Central memory CD8-positive, alpha-beta T cell (primary cell): ENCODE measurements at regions not wholly inside any gene's neighbourhood (a gene's known extent, or its start where the extent isn't known, plus 50 kb on each side); places are given as distances from the start of the nearest gene placed in this dataset.
"Not testable (repeated sequence)": the region's sequence is repeated elsewhere in the genome, so short reads cannot be mapped to it uniquely, and the experiment has no call there.

Source experiments
- ATAC-seq: fragments of 150-1000 bp; cut with Tn5 transposase; replicated peaks from 2 replicates; pipeline ENCODE4 v1.10.0; 2022; ENCODE audit warnings: mild to moderate bottlenecking, moderate FRiP score, moderate number of reproducible peaks; ENCODE audit not compliant: poor library complexity, severe bottlenecking; ENCODE audit errors: extremely low read depth
- DNase-seq, 2 donors: peaks; one replicate each; pipeline ENCODE4 v3.0.0; 2021; ENCODE audit warnings: low spot score in 2 of 2
- H3K27ac Mint-ChIP-seq: one replicate; pipeline ENCODE4 v1.8.0; 2022; ENCODE audit warnings: low read depth, mild to moderate bottlenecking, moderate library complexity, mixed read lengths
- H3K27me3 Mint-ChIP-seq: one replicate; pipeline ENCODE4 v1.8.0; 2022; ENCODE audit warnings: mixed read lengths
- H3K36me3 Mint-ChIP-seq: one replicate; pipeline ENCODE4 v1.8.0; 2022; ENCODE audit warnings: mild to moderate bottlenecking, moderate library complexity, mixed read lengths; ENCODE audit not compliant: insufficient read depth
- H3K4me1 Mint-ChIP-seq: one replicate; pipeline ENCODE4 v1.8.0; 2022; ENCODE audit warnings: mixed read lengths
- H3K4me3 Mint-ChIP-seq: one replicate; pipeline ENCODE4 v1.8.0; 2022; ENCODE audit warnings: mild to moderate bottlenecking, moderate library complexity, mixed read lengths
- H3K9me3 Mint-ChIP-seq: one replicate; pipeline ENCODE4 v1.8.0; 2022; ENCODE audit warnings: mixed read lengths

DNA sequence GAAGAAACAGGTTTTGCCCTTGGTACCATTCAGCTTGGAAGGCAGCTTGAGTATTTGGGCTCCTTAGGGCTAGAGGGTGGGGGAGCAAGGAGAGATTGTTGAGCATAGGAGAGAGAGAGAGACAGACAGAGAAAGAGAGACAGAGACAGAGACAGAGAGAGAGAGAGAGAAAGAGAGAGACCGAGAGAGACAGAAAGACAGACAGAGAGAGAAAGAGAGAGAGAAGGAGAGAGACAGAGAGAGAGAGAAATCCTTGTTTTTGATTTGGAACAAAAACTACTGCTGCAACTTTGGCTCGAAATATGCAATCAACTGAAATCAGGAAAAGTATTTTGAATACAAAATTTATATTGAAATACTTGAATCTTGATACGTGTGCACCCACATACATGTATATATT lies 85.8 kb upstream of the ZNF536 start:
- Mint-ChIP-seq H3K36me3 (no peaks in the 10 kb centered on the region), H3K4me3 (no peak overlapping the region), H3K27me3 (peaks cover 22% of the 10 kb centered on the region), H3K4me1 (no peaks in the 10 kb centered on the region), H3K9me3 (peaks cover 12% of the 10 kb centered on the region), H3K27ac (no peak overlapping the region)
- ATAC-seq = no peak
- DNase-seq = no peak

DNA sequence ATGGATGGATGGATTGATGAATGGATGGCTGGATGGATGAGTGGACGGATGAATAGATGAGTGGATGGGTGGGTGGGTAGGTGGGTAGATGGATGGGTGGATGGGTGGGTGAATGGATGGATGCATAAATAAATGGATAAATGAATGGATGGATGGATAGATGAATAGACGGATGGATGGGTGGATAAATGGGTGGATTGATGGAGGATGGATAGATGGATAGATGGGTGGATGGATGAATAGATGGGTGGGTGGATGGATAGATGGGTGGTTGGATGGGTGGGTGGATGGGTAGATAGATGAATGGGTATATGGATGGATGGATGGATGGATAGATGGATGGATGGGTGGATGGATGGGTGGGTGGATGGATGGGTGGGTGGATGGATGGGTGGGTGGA lies 84.9 kb upstream of the ZNF536 start:
- Mint-ChIP-seq H3K4me1 (no peaks in the 10 kb centered on the region), H3K4me3 (no peak overlapping the region), H3K27ac (no peak overlapping the region), H3K27me3 (peaks cover 20% of the 10 kb centered on the region), H3K9me3 (peaks cover 12% of the 10 kb centered on the region), H3K36me3 (no peaks in the 10 kb centered on the region)
- no peak for ATAC-seq
- DNase-seq = no peak

- DNase-seq (no peak), ATAC-seq (no peak)
- H3K27me3 Mint-ChIP-seq = peaks cover 20% of the 10 kb centered on the region
- H3K4me3 Mint-ChIP-seq = no peak overlapping the region
- H3K4me1 Mint-ChIP-seq = no peaks in the 10 kb centered on the region
- H3K27ac Mint-ChIP-seq = no peak overlapping the region
- H3K9me3 Mint-ChIP-seq = peaks cover 12% of the 10 kb centered on the region
- H3K36me3 Mint-ChIP-seq = no peaks in the 10 kb centered on the region
Observed at GRCh38 chr19:30287973-30288372, 84.2 kb upstream of the ZNF536 start.

DNA sequence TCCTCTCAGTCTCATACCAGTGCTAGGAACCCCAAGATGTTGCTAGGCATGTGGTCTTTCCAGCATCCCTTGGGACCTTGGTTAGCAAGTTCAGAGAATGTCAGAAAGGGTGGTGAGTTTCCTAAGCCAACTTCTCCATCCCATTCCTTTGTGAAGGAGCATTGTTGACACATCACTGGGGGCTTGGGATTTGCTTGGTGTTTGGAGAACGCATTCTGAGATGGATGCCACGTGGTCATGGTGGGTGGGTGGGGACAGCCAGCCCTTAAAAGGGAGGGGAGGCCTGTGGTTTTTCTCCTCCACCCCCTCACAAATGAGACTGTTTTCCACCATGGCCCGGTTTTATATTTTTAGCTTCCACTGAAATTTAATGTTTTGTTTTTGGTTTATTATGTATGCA lies 83.3 kb upstream of the ZNF536 start:
- Mint-ChIP-seq H3K27ac (no peak overlapping the region), H3K4me3 (no peak overlapping the region), H3K36me3 (no peaks in the 10 kb centered on the region), H3K9me3 (peaks cover 12% of the 10 kb centered on the region), H3K27me3 (peaks cover 20% of the 10 kb centered on the region), H3K4me1 (no peaks in the 10 kb centered on the region)
- ATAC-seq (no peak), DNase-seq (no peak)

- no peak overlapping the region for H3K4me3 Mint-ChIP-seq
- no peak for ATAC-seq
- no peak for DNase-seq
Observed at GRCh38 chr19:30289336-30289735, 82.8 kb upstream of the ZNF536 start.

GRCh38 chr19:30290805-30291204 lies 81.4 kb upstream of the ZNF536 start:
- H3K9me3 Mint-ChIP-seq = peaks cover 12% of the 10 kb centered on the region
- not testable (repeated sequence) for H3K36me3 Mint-ChIP-seq, H3K4me1 Mint-ChIP-seq, DNase-seq, H3K4me3 Mint-ChIP-seq, ATAC-seq, H3K27ac Mint-ChIP-seq
- peaks cover 25% of the 10 kb centered on the region for H3K27me3 Mint-ChIP-seq

More at GRCh38 chr19:30289336-30289735, 82.8 kb upstream of the ZNF536 start:
- Mint-ChIP-seq H3K4me1 (no peaks in the 10 kb centered on the region), H3K27me3 (peaks cover 23% of the 10 kb centered on the region), H3K36me3 (no peaks in the 10 kb centered on the region), H3K9me3 (peaks cover 12% of the 10 kb centered on the region), H3K27ac (no peak overlapping the region)

DNA sequence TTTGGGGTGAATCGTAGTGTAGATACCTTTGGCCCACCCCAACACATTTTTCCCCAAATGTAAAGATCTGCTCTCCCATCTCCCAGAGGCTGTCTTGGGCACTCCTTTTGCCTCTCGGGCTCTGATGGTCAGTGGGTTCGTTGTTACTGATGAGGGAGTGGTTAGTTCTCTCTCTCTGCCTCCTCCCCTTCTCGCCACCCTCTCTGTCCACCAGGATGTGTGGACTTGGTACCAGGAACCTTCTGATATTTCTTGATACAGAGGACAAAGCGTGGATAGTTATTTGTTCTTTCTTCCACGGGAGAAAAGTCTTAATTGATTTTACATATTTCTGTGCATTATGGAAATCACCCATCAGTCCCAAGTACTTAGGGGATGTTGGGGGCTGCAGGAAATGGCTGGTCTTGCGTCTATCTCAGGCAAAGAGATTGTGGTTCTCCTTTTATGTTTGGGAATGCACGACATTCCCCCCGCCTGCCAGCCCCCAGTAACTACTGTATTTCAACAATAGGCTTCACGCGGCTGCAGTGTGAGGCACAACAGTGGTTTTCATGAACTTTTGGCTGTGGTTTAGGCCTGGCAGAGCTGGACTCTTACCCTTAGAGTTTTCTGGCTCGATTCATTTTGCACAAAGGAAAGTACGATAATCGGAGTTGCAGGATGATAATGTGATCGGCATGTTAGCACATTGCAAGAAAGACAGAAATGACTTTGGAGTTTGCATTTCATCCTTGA lies 79.0 kb upstream of the ZNF536 start:
- Mint-ChIP-seq H3K4me1 (no peaks in the 10 kb centered on the region), H3K36me3 (no peaks in the 10 kb centered on the region)

DNA sequence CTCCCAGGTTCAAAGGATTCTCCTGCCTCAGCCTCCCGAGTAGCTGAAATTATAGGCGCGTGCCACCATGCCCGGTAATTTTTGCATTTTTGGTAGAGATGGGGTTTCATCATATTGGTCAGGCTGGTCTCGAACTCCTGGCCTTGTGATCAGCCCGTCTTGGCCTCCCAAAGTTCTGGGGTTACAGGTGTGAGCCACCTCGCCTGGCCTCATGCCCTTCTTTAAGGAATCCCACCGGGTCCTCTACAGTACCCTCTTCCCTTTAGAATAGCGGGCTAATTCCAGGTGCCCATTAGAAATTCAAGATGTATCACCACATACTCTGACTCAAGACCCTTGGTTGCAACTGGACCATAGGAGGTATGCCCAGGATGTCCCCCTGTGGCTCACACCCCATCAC lies 74.2 kb upstream of the ZNF536 start:
- no peaks in the 10 kb centered on the region for H3K4me1 Mint-ChIP-seq
- H3K9me3 Mint-ChIP-seq = no peaks in the 10 kb centered on the region
- no peak for ATAC-seq
- no peaks in the 10 kb centered on the region for H3K36me3 Mint-ChIP-seq
- no peak overlapping the region for H3K4me3 Mint-ChIP-seq
- DNase-seq = no peak
- peaks cover 22% of the 10 kb centered on the region for H3K27me3 Mint-ChIP-seq
- no peak overlapping the region for H3K27ac Mint-ChIP-seq

More for the DNA sequence above, 79.0 kb upstream of the ZNF536 start:
- ATAC-seq (no peak), DNase-seq (no peak)
- Mint-ChIP-seq H3K9me3 (peaks cover 6% of the 10 kb centered on the region), H3K4me3 (no peak overlapping the region), H3K27ac (no peak overlapping the region), H3K27me3 (peaks cover 22% of the 10 kb centered on the region)

- Mint-ChIP-seq H3K9me3 (no peaks in the 10 kb centered on the region), H3K4me1 (no peaks in the 10 kb centered on the region), H3K27ac (no peak overlapping the region), H3K4me3 (no peak overlapping the region), H3K36me3 (no peaks in the 10 kb centered on the region), H3K27me3 (no peaks in the 10 kb centered on the region)
- ATAC-seq = no peak
- no peak for DNase-seq
Observed at GRCh38 chr19:30303131-30303654, 69.0 kb upstream of the ZNF536 start.

- Mint-ChIP-seq H3K27me3 (no peaks in the 10 kb centered on the region), H3K4me3 (no peak overlapping the region), H3K27ac (no peak overlapping the region), H3K36me3 (no peaks in the 10 kb centered on the region), H3K9me3 (no peaks in the 10 kb centered on the region), H3K4me1 (no peaks in the 10 kb centered on the region)
- no peak for ATAC-seq
- no peak for DNase-seq
Observed at GRCh38 chr19:30304540-30304939, 67.6 kb upstream of the ZNF536 start.

- no peak overlapping the region for H3K4me3 Mint-ChIP-seq
- H3K36me3 Mint-ChIP-seq = no peaks in the 10 kb centered on the region
- H3K27ac Mint-ChIP-seq = no peak overlapping the region
- no peaks in the 10 kb centered on the region for H3K27me3 Mint-ChIP-seq
- H3K4me1 Mint-ChIP-seq = no peaks in the 10 kb centered on the region
- ATAC-seq (no peak), DNase-seq (no peak)
- no peaks in the 10 kb centered on the region for H3K9me3 Mint-ChIP-seq
Observed at GRCh38 chr19:30305346-30306060, 66.7 kb upstream of the ZNF536 start.

- no peaks in the 10 kb centered on the region for H3K9me3 Mint-ChIP-seq
- no peak for DNase-seq
- no peaks in the 10 kb centered on the region for H3K4me1 Mint-ChIP-seq
- H3K27ac Mint-ChIP-seq = no peak overlapping the region
- no peak overlapping the region for H3K4me3 Mint-ChIP-seq
- no peaks in the 10 kb centered on the region for H3K27me3 Mint-ChIP-seq
- no peak for ATAC-seq
- H3K36me3 Mint-ChIP-seq = no peaks in the 10 kb centered on the region
Observed at GRCh38 chr19:30307191-30307974, 64.8 kb upstream of the ZNF536 start.
